Muscle layer of colon (tissue), 2 donors: ENCODE measurements at regions not wholly inside any gene's neighbourhood (a gene's known extent, or its start where the extent isn't known, plus 50 kb on each side); places are given as distances from the start of the nearest gene placed in this dataset.

Experiments
- H3K27ac ChIP-seq: one replicate; pipeline ENCODE4 v1.7.0; 2013; ENCODE audit warnings: low read depth, mild to moderate bottlenecking, low read length, moderate library complexity
- H3K27me3 ChIP-seq, 2 donors: one replicate each; pipeline ENCODE4 v1.7.0; 2013; ENCODE audit warnings: low read length in 2 of 2, mild to moderate bottlenecking in 2 of 2; ENCODE audit not compliant: insufficient read depth in 2 of 2, control insufficient read depth in 1 of 2
- H3K36me3 ChIP-seq: one replicate; pipeline ENCODE4 v1.7.0; 2013; ENCODE audit warnings: mild to moderate bottlenecking, low read length; ENCODE audit not compliant: insufficient read depth
- H3K4me1 ChIP-seq: one replicate; pipeline ENCODE4 v1.7.0; 2013; ENCODE audit warnings: mild to moderate bottlenecking, low read length; ENCODE audit not compliant: insufficient read depth
- H3K4me3 ChIP-seq, 2 donors: one replicate each; pipeline ENCODE4 v1.7.0; 2013; ENCODE audit warnings: low read length in 2 of 2, low read depth in 1 of 2, mild to moderate bottlenecking in 1 of 2, moderate library complexity in 1 of 2
- H3K9ac ChIP-seq: one replicate; pipeline ENCODE4 v1.7.0; 2013; ENCODE audit warnings: low read length
- H3K9me3 ChIP-seq: one replicate; pipeline ENCODE4 v1.7.0; 2013; ENCODE audit warnings: mild to moderate bottlenecking, low read length
- donor health status: abdominal sarcoma.
- donor health status: Adenocarcinoma of cecum.

GRCh38 chr10:131403936-131404335, 92.4 kb upstream of the TCERG1L start:
- Histone ChIP-seq H3K9me3 (no peaks in the 10 kb centered on the region), H3K27ac (no peak overlapping the region), H3K4me1 (no peaks in the 10 kb centered on the region), H3K27me3 (no peaks in the 10 kb centered on the region), H3K4me3 (no peak overlapping the region), H3K36me3 (no peaks in the 10 kb centered on the region), H3K9ac (no peak overlapping the region)

DNA sequence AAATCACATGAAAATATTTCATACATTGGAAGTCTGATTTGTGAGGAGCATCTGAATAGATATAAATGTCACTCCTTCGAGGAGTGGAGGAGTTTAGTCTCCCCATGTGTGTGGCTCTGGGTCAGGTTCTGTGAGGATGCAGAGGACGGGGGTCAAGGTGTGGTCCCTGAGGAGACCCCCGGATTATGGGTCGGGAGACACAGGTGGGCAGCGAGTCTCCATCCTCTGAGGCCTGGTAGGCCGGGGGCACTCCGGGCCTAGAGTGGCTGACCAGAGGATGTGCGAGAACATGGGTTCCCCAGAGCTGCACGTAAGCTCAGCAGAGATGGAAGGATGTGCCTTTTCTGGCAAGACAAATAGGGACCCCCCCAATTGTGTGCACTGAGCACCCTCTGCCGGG, 93.4 kb upstream of the TCERG1L start:
- Histone ChIP-seq H3K36me3 (no peaks in the 10 kb centered on the region), H3K27me3 (no peaks in the 10 kb centered on the region), H3K9me3 (no peaks in the 10 kb centered on the region), H3K4me1 (no peaks in the 10 kb centered on the region), H3K9ac (no peak overlapping the region), H3K4me3 (no peak overlapping the region), H3K27ac (no peak overlapping the region)

DNA sequence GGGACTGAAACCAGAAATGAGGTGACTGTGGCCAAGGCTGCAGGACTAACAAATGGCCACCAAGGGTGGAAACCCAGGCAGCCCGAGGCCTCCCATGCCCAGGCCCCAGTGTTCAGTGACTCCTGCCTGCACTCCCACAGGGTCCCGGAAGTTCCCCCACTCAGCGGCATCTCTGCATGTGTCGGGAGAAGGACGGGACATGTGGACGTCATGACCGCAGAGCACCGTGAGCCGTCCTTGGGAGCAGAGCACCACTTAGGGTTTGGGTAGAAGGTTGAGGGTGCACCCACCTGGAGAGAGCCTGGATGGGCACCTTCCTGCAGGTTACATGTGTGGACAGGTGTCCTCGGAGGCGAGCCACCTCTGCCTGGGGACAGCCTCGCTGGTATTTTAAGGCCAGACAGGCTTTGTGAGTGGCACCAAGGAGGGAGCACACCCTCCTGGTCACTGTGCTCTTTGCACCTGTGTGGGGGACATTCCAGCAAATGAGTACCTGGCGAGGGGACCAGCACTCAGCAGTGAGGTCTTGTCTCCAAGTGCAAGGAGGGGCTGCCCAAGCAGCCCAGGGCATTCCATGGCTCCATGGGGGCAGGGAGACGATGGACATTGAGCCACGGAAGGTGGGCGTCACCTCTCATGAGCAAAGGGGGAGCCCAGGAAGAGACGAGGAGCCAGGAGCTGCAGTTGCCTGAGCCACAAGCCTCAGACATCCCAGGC, 95.3 kb upstream of the TCERG1L start:
- Histone ChIP-seq H3K9me3 (no peaks in the 10 kb centered on the region), H3K9ac (no peak overlapping the region), H3K27ac (no peak overlapping the region), H3K4me3 (no peak overlapping the region), H3K4me1 (no peaks in the 10 kb centered on the region), H3K27me3 (no peaks in the 10 kb centered on the region), H3K36me3 (no peaks in the 10 kb centered on the region)

GRCh38 chr10:131418681-131419080, 107.2 kb upstream of the TCERG1L start:
- no peaks in the 10 kb centered on the region for H3K27me3 ChIP-seq
- H3K4me3 ChIP-seq: no peak overlapping the region
- no peaks in the 10 kb centered on the region for H3K9me3 ChIP-seq
- no peaks in the 10 kb centered on the region for H3K36me3 ChIP-seq
- no peak overlapping the region for H3K27ac ChIP-seq
- H3K9ac ChIP-seq: no peak overlapping the region
- H3K4me1 ChIP-seq: no peaks in the 10 kb centered on the region

DNA sequence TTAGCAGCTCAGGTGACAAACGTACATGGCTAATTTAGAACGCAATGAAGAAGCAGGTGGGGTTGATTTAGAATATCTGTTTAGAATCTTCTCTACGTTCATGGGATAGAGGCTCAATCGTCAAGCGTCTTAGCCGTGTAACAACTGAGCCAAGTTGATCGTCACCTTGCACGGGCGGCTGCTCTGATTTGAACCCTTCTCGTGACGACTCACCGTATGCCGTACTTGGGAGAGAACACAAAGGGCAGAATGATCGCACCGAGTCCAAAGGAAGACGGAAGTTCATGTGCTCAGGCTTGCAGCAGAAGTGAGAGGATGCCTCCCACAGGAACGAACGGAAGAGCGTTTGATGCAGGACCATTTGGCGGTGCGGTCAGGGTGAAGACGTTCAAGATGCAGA, 108.3 kb upstream of the TCERG1L start:
- H3K4me3 ChIP-seq: no peak overlapping the region
- no peaks in the 10 kb centered on the region for H3K9me3 ChIP-seq
- H3K27me3 ChIP-seq: no peaks in the 10 kb centered on the region
- no peaks in the 10 kb centered on the region for H3K36me3 ChIP-seq
- no peak overlapping the region for H3K27ac ChIP-seq
- no peaks in the 10 kb centered on the region for H3K4me1 ChIP-seq
- no peak overlapping the region for H3K9ac ChIP-seq

GRCh38 chr10:131420867-131421266, 109.3 kb upstream of the TCERG1L start:
- no peak overlapping the region for H3K9ac ChIP-seq
- no peaks in the 10 kb centered on the region for H3K9me3 ChIP-seq
- H3K27me3 ChIP-seq: no peaks in the 10 kb centered on the region
- no peak overlapping the region for H3K4me3 ChIP-seq
- H3K36me3 ChIP-seq: no peaks in the 10 kb centered on the region
- no peak overlapping the region for H3K27ac ChIP-seq
- no peaks in the 10 kb centered on the region for H3K4me1 ChIP-seq

GRCh38 chr10:131421381-131421780, 109.9 kb upstream of the TCERG1L start:
- Histone ChIP-seq H3K36me3 (no peaks in the 10 kb centered on the region), H3K4me3 (no peak overlapping the region), H3K4me1 (no peaks in the 10 kb centered on the region), H3K27ac (no peak overlapping the region), H3K9ac (no peak overlapping the region), H3K27me3 (no peaks in the 10 kb centered on the region), H3K9me3 (no peaks in the 10 kb centered on the region)

- Histone ChIP-seq H3K9me3 (no peaks in the 10 kb centered on the region), H3K4me1 (peaks cover 9% of the 10 kb centered on the region), H3K36me3 (no peaks in the 10 kb centered on the region), H3K4me3 (no peak overlapping the region), H3K27me3 (no peaks in the 10 kb centered on the region), H3K9ac (no peak overlapping the region), H3K27ac (no peak overlapping the region)
Measured at GRCh38 chr10:131422731-131423130, 111.2 kb upstream of the TCERG1L start.

DNA sequence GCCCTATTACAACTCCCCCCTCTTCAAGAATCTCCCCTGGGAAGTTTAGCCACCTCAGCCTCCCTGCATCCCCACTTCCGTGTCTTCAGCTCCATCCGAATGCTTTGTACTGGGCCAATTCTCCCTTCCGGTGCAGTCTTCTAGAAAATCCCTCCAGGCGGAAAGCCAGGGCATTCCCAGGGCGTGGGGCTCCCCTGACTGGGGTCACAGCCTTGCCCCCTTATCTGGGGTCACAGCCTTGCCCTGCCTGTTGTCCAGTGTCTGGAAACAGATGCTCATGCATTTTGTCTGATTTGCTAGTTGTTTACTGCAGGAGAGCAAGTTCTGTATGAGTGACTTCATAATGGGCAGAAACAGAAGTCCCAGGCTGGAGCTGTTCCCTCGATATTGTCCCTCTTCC, 112.5 kb upstream of the TCERG1L start:
- H3K9ac ChIP-seq: no peak overlapping the region
- no peaks in the 10 kb centered on the region for H3K27me3 ChIP-seq
- H3K4me1 ChIP-seq: peaks cover 9% of the 10 kb centered on the region
- H3K27ac ChIP-seq: no peak overlapping the region
- no peaks in the 10 kb centered on the region for H3K9me3 ChIP-seq
- H3K36me3 ChIP-seq: no peaks in the 10 kb centered on the region
- no peak overlapping the region for H3K4me3 ChIP-seq

GRCh38 chr10:131424836-131425491, 113.4 kb upstream of the TCERG1L start:
- no peaks in the 10 kb centered on the region for H3K36me3 ChIP-seq
- no peak overlapping the region for H3K4me3 ChIP-seq
- H3K27me3 ChIP-seq: no peaks in the 10 kb centered on the region
- no peak overlapping the region for H3K27ac ChIP-seq
- H3K9ac ChIP-seq: no peak overlapping the region
- H3K4me1 ChIP-seq: peaks cover 9% of the 10 kb centered on the region
- H3K9me3 ChIP-seq: no peaks in the 10 kb centered on the region

GRCh38 chr10:131425752-131426533, 114.4 kb upstream of the TCERG1L start:
- H3K9ac ChIP-seq: no peak overlapping the region
- H3K4me3 ChIP-seq: no peak overlapping the region
- no peak overlapping the region for H3K27ac ChIP-seq
- no peaks in the 10 kb centered on the region for H3K36me3 ChIP-seq
- no peaks in the 10 kb centered on the region for H3K27me3 ChIP-seq
- peaks cover 9% of the 10 kb centered on the region for H3K4me1 ChIP-seq
- no peaks in the 10 kb centered on the region for H3K9me3 ChIP-seq
